TTC549 (cell line): ENCODE measurements at regions not wholly inside any gene's neighbourhood (a gene's known extent, or its start where the extent isn't known, plus 50 kb on each side); places are given as distances from the start of the nearest gene placed in this dataset.
"Not testable (repeated sequence)": the region's sequence is repeated elsewhere in the genome, so short reads cannot be mapped to it uniquely, and the experiment has no call there.

Source experiments
- FAIRE-seq: peaks from 2 replicates; lab custom pipeline; 2012; peaks lifted over from hg19 to GRCh38; lab: Jason Lieb, UNC

DNA sequence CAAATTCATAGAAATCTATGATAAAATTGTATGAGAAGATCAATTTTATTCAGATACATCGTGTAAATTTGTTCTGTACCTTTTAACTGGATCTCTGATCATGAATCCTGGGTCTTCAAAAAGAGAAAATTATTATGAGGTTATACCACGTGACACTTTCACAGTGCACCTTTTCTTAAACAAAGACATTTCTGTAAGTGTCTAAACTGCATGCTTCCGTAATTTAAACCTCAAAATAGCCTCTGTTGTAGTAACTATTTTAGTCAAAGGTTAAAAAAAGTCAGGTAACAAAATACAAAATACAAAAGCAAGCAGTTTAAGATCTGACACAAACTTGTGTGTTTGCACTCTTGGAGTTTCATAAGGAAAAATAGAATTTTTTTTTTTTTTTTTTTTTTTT lies 171.3 kb downstream of the SPIN4 start:
- not testable (repeated sequence) for FAIRE-seq

GRCh38 chrX:63176578-63176977 lies 174.6 kb downstream of the SPIN4 start:
- not testable (repeated sequence) for FAIRE-seq

GRCh38 chrX:63173841-63174718 lies 177.1 kb downstream of the SPIN4 start:
- FAIRE-seq, result not testable (repeated sequence)

DNA sequence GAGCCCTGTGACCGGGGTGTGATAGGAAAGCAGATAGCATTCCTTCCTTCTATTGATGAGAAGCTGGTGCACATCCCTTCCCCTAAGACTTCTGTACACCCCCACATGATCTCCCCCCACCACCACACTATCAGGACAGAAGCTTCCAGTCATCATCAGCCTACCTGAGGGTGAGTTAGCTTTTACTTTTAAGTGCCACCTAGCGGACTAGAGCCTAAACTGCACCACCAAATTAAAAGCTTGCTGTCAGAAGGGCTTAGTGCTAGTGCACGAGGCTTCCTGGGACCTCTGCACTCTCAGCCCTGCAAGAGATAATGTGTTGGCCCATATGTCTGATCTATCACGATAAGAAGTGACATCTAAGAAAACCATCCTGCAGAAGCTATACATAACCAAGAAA lies 181.7 kb downstream of the SPIN4 start:
- FAIRE-seq, result not testable (repeated sequence)

DNA sequence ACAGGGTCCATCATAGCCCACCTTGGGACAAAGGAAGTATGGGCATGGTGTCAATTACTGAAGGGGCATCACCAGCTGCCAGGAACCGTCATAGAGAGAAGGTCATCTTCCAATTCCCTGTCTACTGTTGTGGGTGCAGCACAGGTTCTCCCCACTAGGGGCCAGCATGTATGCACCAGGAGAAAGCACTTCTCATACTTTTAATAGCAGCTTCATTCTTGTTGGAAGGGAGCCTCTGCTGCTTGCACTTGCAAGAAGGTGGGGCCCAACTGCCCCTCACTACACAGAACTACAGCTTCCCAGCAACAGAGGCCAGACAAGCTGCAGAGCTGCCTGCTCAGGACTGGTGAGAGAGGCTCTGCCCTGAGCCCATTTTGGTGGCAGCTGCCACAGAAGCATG lies 182.2 kb downstream of the SPIN4 start:
- FAIRE-seq, result not testable (repeated sequence)

GRCh38 chrX:63167002-63167401 lies 184.1 kb downstream of the SPIN4 start:
- not testable (repeated sequence) for FAIRE-seq

GRCh38 chrX:63160994-63161393 lies 190.1 kb downstream of the SPIN4 start:
- not testable (repeated sequence) for FAIRE-seq

GRCh38 chrX:63160340-63160739 lies 190.8 kb downstream of the SPIN4 start:
- not testable (repeated sequence) for FAIRE-seq

DNA sequence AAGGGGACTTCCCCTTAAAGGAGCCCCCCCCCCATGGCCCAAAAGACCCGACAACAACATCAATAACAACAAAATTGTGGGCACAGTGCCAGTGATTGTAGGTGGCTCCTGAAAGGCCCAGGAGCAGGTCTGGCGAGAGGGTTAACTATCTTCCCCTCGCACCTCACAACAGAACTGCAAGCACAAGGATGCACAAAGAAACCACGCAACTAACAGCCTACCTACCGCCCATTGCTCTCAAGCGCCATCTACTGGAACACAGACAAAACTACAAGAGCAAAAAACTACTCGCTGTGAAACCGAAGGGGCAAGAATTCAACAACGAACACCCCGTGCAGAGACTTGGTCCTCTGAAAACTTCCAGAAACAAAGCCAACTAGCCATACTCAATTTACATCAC lies 205.6 kb downstream of the SPIN4 start:
- not testable (repeated sequence) for FAIRE-seq

GRCh38 chrX:63142588-63142987 lies 208.5 kb downstream of the SPIN4 start:
- not testable (repeated sequence) for FAIRE-seq

- FAIRE-seq, result not testable (repeated sequence)
These were observed 215.3 kb downstream of the SPIN4 start for GRCh38 chrX:63135859-63136258.

DNA sequence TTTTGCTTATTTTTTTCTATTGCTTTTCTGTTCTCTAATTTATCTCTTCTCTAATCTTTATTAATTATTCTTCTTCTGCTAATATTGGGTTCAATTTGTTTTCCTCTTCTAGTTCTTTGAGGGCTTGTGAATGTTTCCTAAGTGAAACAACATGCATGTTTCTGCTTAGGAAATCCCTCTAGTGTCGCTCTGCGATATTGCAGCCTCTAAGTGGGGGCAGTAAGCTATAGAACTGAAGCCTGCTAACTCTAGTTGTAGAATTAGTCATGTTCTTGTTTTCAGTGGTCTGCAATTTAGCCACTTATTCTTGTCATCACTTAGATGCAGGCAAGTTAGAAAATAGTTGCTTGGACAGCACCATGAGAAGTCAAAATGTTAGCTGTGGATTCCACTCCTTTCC lies 222.6 kb downstream of the SPIN4 start:
- FAIRE-seq, result peak; percentile 90

DNA sequence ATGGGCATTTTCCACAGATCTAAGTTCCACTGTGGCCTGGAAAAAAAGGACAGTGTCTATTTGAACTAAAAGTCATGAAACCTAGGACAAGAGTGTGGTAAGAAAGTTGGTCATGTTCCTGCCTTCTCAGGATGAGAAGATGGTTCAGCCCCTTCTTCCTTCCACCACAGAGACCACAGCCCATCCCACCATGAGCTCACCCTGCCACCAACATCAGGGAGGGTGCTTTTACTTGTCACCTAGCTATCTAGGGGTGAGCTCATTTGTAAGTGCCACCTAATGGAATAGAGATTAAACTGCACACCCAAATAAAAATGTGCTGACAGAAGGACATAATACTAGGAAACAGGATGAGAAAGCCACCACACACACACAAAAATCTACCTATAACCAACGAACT lies 235.9 kb downstream of the SPIN4 start:
- no peak for FAIRE-seq

DNA sequence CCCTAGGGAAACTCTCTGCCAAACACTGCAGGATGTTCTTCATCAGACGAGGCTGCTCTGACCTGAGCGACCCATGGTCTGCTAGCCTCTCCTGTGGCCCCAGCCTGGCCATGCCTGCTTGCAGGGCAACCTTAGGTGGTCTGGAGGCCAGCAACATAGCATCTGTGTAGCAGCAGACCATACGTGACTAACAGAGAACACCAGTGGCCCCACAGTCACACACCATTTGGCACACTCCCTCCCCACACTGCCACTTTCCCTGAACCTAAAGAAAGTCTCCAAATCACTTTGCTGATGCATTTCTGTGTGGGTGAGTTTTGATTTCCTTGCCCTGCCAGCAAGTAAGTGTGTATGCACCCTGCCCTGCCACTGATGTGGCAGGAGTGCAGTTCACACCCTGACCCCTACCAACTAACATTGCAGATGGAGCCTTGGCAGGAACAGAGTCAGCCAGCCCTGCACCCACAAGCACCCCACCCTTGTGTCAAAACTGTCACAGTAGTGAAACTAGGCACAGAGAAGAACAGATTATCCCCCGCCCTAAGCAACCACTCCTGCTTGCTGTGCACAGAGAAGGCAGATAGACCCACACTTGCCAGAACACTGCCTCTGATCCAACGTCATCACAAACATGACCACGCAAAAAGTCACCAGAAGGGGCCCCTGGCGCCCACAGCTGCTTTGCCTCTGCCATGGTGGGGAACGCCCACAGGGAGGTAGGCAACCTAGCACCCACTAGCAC lies 249.1 kb downstream of the SPIN4 start:
- no peak for FAIRE-seq

DNA sequence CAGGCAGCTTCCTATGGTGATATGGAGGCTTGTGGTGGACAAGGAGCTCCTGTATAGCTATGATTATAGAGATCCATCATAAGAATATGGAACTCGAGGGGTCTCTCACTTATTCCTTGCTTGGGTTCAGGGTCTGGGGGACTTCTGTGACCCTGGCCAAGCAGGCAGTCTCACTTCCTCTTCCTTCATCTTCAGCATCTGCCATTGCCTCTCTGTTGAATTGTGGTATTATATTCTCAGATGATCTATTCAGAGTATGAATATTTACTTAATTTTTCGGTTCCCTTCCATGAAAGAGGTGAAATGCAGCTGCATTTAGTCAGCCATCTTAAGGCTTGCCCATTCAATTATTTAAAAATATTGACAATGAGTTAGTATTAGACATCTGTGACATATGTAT lies 292.9 kb downstream of the SPIN4 start:
- no peak for FAIRE-seq

- FAIRE-seq, result no peak
These were observed 300.9 kb downstream of the SPIN4 start for GRCh38 chrX:63050225-63050624.

GRCh38 chrX:63032811-63033210 lies 318.3 kb downstream of the SPIN4 start:
- FAIRE-seq, result no peak

- no peak for FAIRE-seq
These were observed 337.6 kb downstream of the SPIN4 start for GRCh38 chrX:63013549-63013948.

DNA sequence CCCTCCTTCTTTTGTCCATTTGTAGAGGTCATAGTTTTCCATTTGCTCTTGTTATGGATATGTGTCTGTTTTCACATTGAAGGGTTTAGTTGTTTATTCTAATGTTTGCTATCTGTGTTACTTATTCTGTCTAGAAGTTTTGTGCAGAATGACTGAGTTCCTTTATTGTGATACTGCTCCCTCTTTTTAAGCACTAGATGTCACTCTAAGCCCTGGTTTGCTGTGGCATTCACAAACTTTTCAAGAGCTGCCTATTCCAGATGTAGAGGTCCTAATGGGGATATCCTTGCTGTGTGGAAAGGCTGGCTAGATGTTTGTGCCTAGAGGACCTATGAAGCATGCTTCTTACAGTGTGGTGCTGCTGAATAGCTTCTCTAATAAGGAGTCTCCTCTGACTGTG lies 338.6 kb downstream of the SPIN4 start:
- no peak for FAIRE-seq

GRCh38 chrX:63000196-63000595 lies 350.9 kb downstream of the SPIN4 start:
- not testable (repeated sequence) for FAIRE-seq
